RWPE1 (cell line): ENCODE measurements at regions not wholly inside any gene's neighbourhood (a gene's known extent, or its start where the extent isn't known, plus 50 kb on each side); places are given as distances from the start of the nearest gene placed in this dataset.

Experiments
- CTCF ChIA-PET: fragments of 350-600 bp; sonication (Branson Sonifier 250); formaldehyde crosslinking; extraction: SDS; loops from one replicate; lab custom pipeline; 2021; lab: Yijun Ruan, JAX
- POLR2A ChIA-PET: fragments of 400-600 bp; formaldehyde crosslinking; extraction: SDS; loops from one replicate; lab custom pipeline; 2020; ENCODE audit warnings: antibody characterized with exemption; ENCODE audit not compliant: low non-redundant PET; lab: Yijun Ruan, JAX
- DNase-seq: peaks from one replicate; pipeline ENCODE4 v3.0.0; 2012; ENCODE audit warnings: low spot score
- H3K27ac ChIP-seq: fragments of 450-650 bp; 2 replicates; pipeline ENCODE4 v1.5.1; 2017
- CTCF ChIP-seq: fragments of 450-650 bp; conservative IDR thresholded peaks from 2 replicates; pipeline ENCODE4 v1.5.1; 2017; ENCODE audit warnings: low read depth, mild to moderate bottlenecking

DNA sequence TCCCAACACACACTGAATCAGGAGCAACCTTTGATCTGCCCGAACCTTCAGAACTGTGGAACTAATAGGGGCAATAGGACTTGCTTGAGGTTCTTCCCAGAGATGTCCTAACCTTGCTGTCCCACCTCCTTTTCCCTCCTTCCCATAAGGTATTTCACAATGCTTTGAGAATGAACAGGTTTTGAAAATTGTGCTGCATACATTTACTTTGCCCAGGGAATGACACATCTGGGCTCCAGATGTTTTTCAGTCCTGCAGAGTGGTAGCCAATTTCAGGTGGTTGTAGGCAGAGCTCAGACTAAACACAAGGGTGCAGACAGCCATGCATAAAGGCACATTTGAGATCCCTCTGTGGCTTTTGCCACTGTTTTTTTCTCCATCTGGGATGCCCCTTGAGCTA is 206.7 kb upstream of the PWP1 start:
- peak overlapping the region; percentile 47 for H3K27ac ChIP-seq
- CTCF ChIA-PET, result no interaction called here
- TF ChIP-seq CTCF, result no peak
- no peak for DNase-seq
- POLR2A ChIA-PET, result no interaction called here

GRCh38 chr12:107480836-107481608 is 204.6 kb upstream of the PWP1 start:
- H3K27ac ChIP-seq, result no peak overlapping the region
- DNase-seq, result no peak
- CTCF ChIA-PET, result interaction anchor here (0.6 kb wide), 1 partner anchor 764 kb away, joined by 3 read pairs; no protein-coding TSS in a partner anchor
- POLR2A ChIA-PET, result no interaction called here
- no peak for TF ChIP-seq CTCF

GRCh38 chr12:107484230-107484629 is 201.4 kb upstream of the PWP1 start:
- no peak for DNase-seq
- no peak overlapping the region for H3K27ac ChIP-seq
- POLR2A ChIA-PET, result no interaction called here
- TF ChIP-seq CTCF, result no peak
- CTCF ChIA-PET, result no interaction called here

GRCh38 chr12:107484941-107485340 is 200.7 kb upstream of the PWP1 start:
- CTCF ChIA-PET, result no interaction called here
- POLR2A ChIA-PET, result no interaction called here
- H3K27ac ChIP-seq, result no peak overlapping the region
- no peak for TF ChIP-seq CTCF
- DNase-seq, result no peak

DNA sequence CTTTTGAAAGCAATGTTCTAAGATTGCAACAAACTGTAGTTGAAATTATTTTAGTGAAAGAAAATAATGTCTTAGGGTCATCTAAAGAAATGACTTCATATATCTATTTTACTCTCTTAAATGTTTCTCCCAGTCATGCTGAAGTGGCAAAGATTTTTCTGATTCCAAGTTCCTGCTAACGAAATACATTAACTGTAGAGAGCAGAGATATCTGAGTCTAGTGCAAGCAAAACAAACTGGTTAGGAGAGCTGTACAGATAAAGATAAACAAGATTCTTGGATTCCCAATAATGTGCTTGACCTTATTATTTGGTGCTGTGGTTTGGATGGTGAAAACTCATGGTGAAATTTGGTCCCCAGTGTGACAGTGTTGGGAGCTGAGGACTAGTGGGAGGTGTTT is 199.9 kb upstream of the PWP1 start:
- CTCF ChIA-PET, result interaction anchor here (0.6 kb wide), 1 partner anchor 267 kb away, joined by 3 read pairs; no protein-coding TSS in a partner anchor
- no peak overlapping the region for H3K27ac ChIP-seq
- POLR2A ChIA-PET, result no interaction called here

More for the DNA sequence above, 199.9 kb upstream of the PWP1 start:
- DNase-seq, result no peak
- TF ChIP-seq CTCF, result no peak
